ENCODE measurements at regions not wholly inside any gene's neighbourhood (a gene's known extent, or its start where the extent isn't known, plus 50 kb on each side); places are given as distances from the start of the nearest gene placed in this dataset.

GRCh38 chr2:136423516-136423996 is 305.6 kb upstream of the CXCR4 start:
- CTCF ChIA-PET = interaction anchor here (0.5 to 4.5 kb wide), 13 partner anchors 9 to 1415 kb away, joined by 3 to 29 read pairs (median 4); no protein-coding TSS in a partner anchor
- no peaks in the 10 kb centered on the region for H3K27me3 ChIP-seq (ENCODE audit: control insufficient read depth, insufficient read depth, low read length)
- no peak for DNase-seq (ENCODE audit: low read depth)
- H3K36me3 ChIP-seq (ENCODE audit: control insufficient read depth, insufficient read depth, low read length) = no peaks in the 10 kb centered on the region
- H3K4me3 ChIP-seq (ENCODE audit: low read depth, low read length) = peak overlapping the region; percentile 50
- TF ChIP-seq CTCF (IDR thresholded peaks at IDR 0.05; ENCODE audit: insufficient read depth, low read depth, low read length) = peak; percentile 88
- POLR2A ChIA-PET = no interaction called here

GRCh38 chr2:136422512-136422911 is 304.6 kb upstream of the CXCR4 start:
- TF ChIP-seq CTCF (IDR thresholded peaks at IDR 0.05; ENCODE audit: insufficient read depth, low read depth, low read length) = no peak
- Histone ChIP-seq H3K36me3 (ENCODE audit: control insufficient read depth, insufficient read depth, low read length) (no peaks in the 10 kb centered on the region), H3K27me3 (ENCODE audit: control insufficient read depth, insufficient read depth, low read length) (no peaks in the 10 kb centered on the region), H3K4me3 (ENCODE audit: low read depth, low read length) (no peak overlapping the region)
- ChIA-PET POLR2A (no interaction called here), CTCF (interaction anchor here (0.9 to 4.5 kb wide), 4 partner anchors 10 to 1416 kb away, joined by 3 to 29 read pairs (median 6); no protein-coding TSS in a partner anchor)
- no peak for DNase-seq (ENCODE audit: low read depth)

GRCh38 chr2:136420346-136420745 is 302.4 kb upstream of the CXCR4 start:
- no peak overlapping the region for H3K4me3 ChIP-seq (ENCODE audit: low read depth, low read length)
- ChIA-PET CTCF (no interaction called here), POLR2A (no interaction called here)
- no peak for DNase-seq (ENCODE audit: low read depth)
- no peaks in the 10 kb centered on the region for H3K27me3 ChIP-seq (ENCODE audit: control insufficient read depth, insufficient read depth, low read length)
- H3K36me3 ChIP-seq (ENCODE audit: control insufficient read depth, insufficient read depth, low read length) = no peaks in the 10 kb centered on the region
- TF ChIP-seq CTCF (IDR thresholded peaks at IDR 0.05; ENCODE audit: insufficient read depth, low read depth, low read length) = no peak

GRCh38 chr2:136411946-136412345 is 294.0 kb upstream of the CXCR4 start:
- Histone ChIP-seq H3K27me3 (ENCODE audit: control insufficient read depth, insufficient read depth, low read length) (no peaks in the 10 kb centered on the region), H3K4me3 (ENCODE audit: low read depth, low read length) (no peak overlapping the region), H3K36me3 (ENCODE audit: control insufficient read depth, insufficient read depth, low read length) (no peaks in the 10 kb centered on the region)
- POLR2A ChIA-PET = no interaction called here
- no peak for TF ChIP-seq CTCF (IDR thresholded peaks at IDR 0.05; ENCODE audit: insufficient read depth, low read depth, low read length)
- no peak for DNase-seq (ENCODE audit: low read depth)
- CTCF ChIA-PET = interaction anchor here (2.8 kb wide), 1 partner anchor 12 kb away, joined by 9 read pairs; no protein-coding TSS in a partner anchor

- H3K4me3 ChIP-seq (ENCODE audit: low read depth, low read length) = no peak overlapping the region
- no peaks in the 10 kb centered on the region for H3K36me3 ChIP-seq (ENCODE audit: control insufficient read depth, insufficient read depth, low read length)
- ChIA-PET POLR2A (no interaction called here), CTCF (interaction anchor here (2.8 kb wide), 1 partner anchor 13 kb away, joined by 9 read pairs; no protein-coding TSS in a partner anchor)
- no peak for TF ChIP-seq CTCF (IDR thresholded peaks at IDR 0.05; ENCODE audit: insufficient read depth, low read depth, low read length)
- no peak for DNase-seq (ENCODE audit: low read depth)
- no peaks in the 10 kb centered on the region for H3K27me3 ChIP-seq (ENCODE audit: control insufficient read depth, insufficient read depth, low read length)
Measured at GRCh38 chr2:136410673-136411072, 292.7 kb upstream of the CXCR4 start.
